ENCODE measurements at regions not wholly inside any gene's neighbourhood (a gene's known extent, or its start where the extent isn't known, plus 50 kb on each side); places are given as distances from the start of the nearest gene placed in this dataset.

GRCh38 chr2:186229265-186229664 lies 256.8 kb upstream of the ZC3H15 start:
- DNase-seq = no peak
- H3K4me3 ChIP-seq = no peak overlapping the region
- H3K4me1 ChIP-seq = no peaks in the 10 kb centered on the region
- H3K27me3 ChIP-seq = no peaks in the 10 kb centered on the region
- peaks cover 0 to 32% of the 10 kb centered on the region in 2 donors for H3K9me3 ChIP-seq
- intact Hi-C loops (cut with DNase I; ENCODE audit: low total_unique reads) = no loop called here
- no peaks in the 10 kb centered on the region for H3K36me3 ChIP-seq
- no peak overlapping the region for H3K27ac ChIP-seq
- no peak for TF ChIP-seq CTCF (IDR thresholded peaks at IDR 0.05)
- TF ChIP-seq POLR2A (IDR thresholded peaks at IDR 0.05) = no peak

GRCh38 chr2:186241874-186242273 lies 244.2 kb upstream of the ZC3H15 start:
- no peaks in the 10 kb centered on the region for H3K4me1 ChIP-seq
- intact Hi-C loops (cut with DNase I; ENCODE audit: low total_unique reads) = no loop called here
- no peak overlapping the region for H3K4me3 ChIP-seq
- no peaks in the 10 kb centered on the region for H3K27me3 ChIP-seq
- no peak overlapping the region for H3K27ac ChIP-seq
- H3K9me3 ChIP-seq = no peaks in the 10 kb centered on the region
- no peak for TF ChIP-seq POLR2A (IDR thresholded peaks at IDR 0.05)
- TF ChIP-seq CTCF (IDR thresholded peaks at IDR 0.05) = no peak
- no peaks in the 10 kb centered on the region for H3K36me3 ChIP-seq
- no peak for DNase-seq

GRCh38 chr2:186254759-186255158 lies 231.3 kb upstream of the ZC3H15 start:
- no peak for DNase-seq
- H3K9me3 ChIP-seq = no peaks in the 10 kb centered on the region
- TF ChIP-seq POLR2A (IDR thresholded peaks at IDR 0.05) (no peak), CTCF (IDR thresholded peaks at IDR 0.05) (no peak)

GRCh38 chr2:186255823-186256222 lies 230.2 kb upstream of the ZC3H15 start:
- Histone ChIP-seq H3K4me1 (no peaks in the 10 kb centered on the region), H3K9me3 (no peaks in the 10 kb centered on the region), H3K36me3 (no peaks in the 10 kb centered on the region), H3K4me3 (no peak overlapping the region), H3K27me3 (no peaks in the 10 kb centered on the region), H3K27ac (no peak overlapping the region)
- DNase-seq = no peak
- TF ChIP-seq CTCF (IDR thresholded peaks at IDR 0.05) (no peak), POLR2A (IDR thresholded peaks at IDR 0.05) (no peak)
- intact Hi-C loops (cut with DNase I; ENCODE audit: low total_unique reads) = no loop called here

More at GRCh38 chr2:186254759-186255158, 231.3 kb upstream of the ZC3H15 start:
- Histone ChIP-seq H3K36me3 (no peaks in the 10 kb centered on the region), H3K27me3 (no peaks in the 10 kb centered on the region), H3K27ac (no peak overlapping the region), H3K4me3 (no peak overlapping the region), H3K4me1 (no peaks in the 10 kb centered on the region)
- intact Hi-C loops (cut with DNase I; ENCODE audit: low total_unique reads) = no loop called here

GRCh38 chr2:186256540-186256939 lies 229.5 kb upstream of the ZC3H15 start:
- no peaks in the 10 kb centered on the region for H3K27me3 ChIP-seq
- no peak for DNase-seq
- no peak overlapping the region for H3K27ac ChIP-seq
- peak; percentile 12 to 41 (median 34) for TF ChIP-seq CTCF (IDR thresholded peaks at IDR 0.05)
- TF ChIP-seq POLR2A (IDR thresholded peaks at IDR 0.05) = no peak
- H3K36me3 ChIP-seq = no peaks in the 10 kb centered on the region
- intact Hi-C loops (cut with DNase I; ENCODE audit: low total_unique reads) = no loop called here
- no peaks in the 10 kb centered on the region for H3K4me1 ChIP-seq
- no peaks in the 10 kb centered on the region for H3K9me3 ChIP-seq
- no peak overlapping the region for H3K4me3 ChIP-seq
